Stimulated activated CD8-positive, alpha-beta memory T cell treated with anti-CD3 and anti-CD28 coated beads, Interleukin-2, amount 100 ng/mL, for 48 hours (primary cell): ENCODE measurements at regions not wholly inside any gene's neighbourhood (a gene's known extent, or its start where the extent isn't known, plus 50 kb on each side); places are given as distances from the start of the nearest gene placed in this dataset.

Experiments
- DNase-seq, 2 donors: peaks; one replicate each; pipeline ENCODE4 v3.0.0-alpha.2; 2020; ENCODE audit warnings: low read depth in 2 of 2

GRCh38 chr5:57626703-57627102 lies 144.1 kb upstream of the ACTBL2 start:
- no peak for DNase-seq

DNA sequence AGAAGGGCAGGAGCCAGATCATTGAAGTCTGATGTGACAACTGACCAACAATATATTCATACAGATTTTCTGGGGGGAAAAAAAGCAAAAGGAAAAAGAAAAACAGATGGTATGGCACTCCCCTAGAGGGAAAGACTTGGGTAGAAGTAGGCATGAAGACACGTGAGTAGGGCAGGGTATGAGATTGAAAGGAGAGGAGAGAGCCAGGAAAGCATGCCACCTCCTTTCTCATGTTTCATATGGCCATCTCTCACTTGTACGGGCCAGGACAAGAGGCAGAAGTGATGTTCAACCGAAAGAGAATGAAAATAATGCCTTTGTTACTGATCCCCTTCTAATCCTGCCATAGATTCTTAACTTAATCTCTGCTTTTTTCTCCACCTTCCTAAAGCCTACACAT lies 139.0 kb upstream of the ACTBL2 start:
- DNase-seq = no peak

- DNase-seq = no peak
These were observed 136.3 kb upstream of the ACTBL2 start for GRCh38 chr5:57618767-57619381.

- DNase-seq = no peak
These were observed 131.1 kb upstream of the ACTBL2 start for GRCh38 chr5:57613741-57614140.

- DNase-seq = no peak
These were observed 128.6 kb upstream of the ACTBL2 start for GRCh38 chr5:57611177-57611576.

GRCh38 chr5:57608542-57608941 lies 125.9 kb upstream of the ACTBL2 start:
- no peak for DNase-seq

DNA sequence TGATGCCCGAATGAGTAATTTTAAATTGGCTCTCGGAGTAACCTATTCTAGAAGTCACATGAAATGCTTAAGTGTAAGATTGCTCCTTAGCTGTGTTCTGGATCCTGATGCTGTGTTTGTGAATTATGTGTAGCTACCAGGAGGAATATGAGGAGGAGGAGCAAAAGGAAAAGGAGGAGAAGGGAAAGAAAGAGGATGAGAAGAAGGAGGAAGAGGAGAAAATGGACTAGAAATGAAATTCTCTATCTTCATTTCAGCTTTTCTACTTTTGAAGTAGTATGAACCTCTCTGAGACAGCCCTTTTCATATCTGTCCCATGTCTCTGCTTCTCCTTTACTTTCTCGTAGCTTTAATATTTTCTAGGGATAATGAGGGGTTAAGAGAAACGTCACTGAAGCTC lies 119.4 kb upstream of the ACTBL2 start:
- DNase-seq = no peak

GRCh38 chr5:57600321-57600720 lies 117.7 kb upstream of the ACTBL2 start:
- DNase-seq = no peak

DNA sequence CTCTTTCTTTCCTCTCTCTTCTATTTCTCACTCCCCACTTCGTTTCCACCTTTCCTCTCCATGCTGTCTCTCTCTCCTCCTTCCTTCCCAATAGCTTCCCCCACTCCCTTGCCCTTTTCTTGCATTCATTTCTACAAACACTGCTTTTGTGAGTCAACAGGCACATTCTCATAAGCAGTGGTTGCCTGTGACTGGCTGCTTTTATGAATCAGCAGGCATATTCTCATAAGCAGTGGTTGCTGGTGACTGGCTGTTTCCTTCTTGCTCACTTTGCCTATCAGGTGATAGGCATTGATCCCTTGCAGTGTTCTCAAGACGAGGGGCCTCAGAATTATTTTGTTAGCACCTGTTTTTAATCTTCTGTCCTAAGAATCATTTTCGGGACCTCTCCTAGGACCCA lies 116.1 kb upstream of the ACTBL2 start:
- no peak for DNase-seq

GRCh38 chr5:57598097-57598496 lies 115.5 kb upstream of the ACTBL2 start:
- no peak for DNase-seq

GRCh38 chr5:57595523-57595991 lies 112.9 kb upstream of the ACTBL2 start:
- no peak for DNase-seq

DNA sequence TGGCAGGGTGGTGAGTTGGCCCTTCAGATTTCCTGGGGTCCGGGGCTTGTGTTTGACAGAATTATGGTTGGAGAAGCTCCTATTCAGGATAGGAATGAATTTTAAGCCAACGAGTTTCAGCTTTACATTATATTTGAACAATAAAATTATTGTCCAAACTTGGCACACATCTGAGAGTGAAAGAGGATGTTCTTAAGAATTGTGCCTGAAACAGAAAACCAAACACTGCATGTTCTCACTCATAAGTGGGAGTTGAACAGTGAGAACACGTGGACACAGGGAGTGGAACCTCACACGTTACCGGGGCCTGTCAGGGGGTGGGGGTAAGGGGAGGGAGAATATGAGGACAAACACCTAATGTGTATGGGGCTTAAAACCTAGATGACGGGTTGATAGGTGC lies 111.8 kb upstream of the ACTBL2 start:
- DNase-seq = no peak

- DNase-seq = no peak
These were observed 109.6 kb upstream of the ACTBL2 start for GRCh38 chr5:57592236-57592635.

- no peak for DNase-seq
These were observed 104.0 kb upstream of the ACTBL2 start for GRCh38 chr5:57586649-57587048.

- no peak for DNase-seq
These were observed 100.0 kb upstream of the ACTBL2 start for GRCh38 chr5:57582578-57583070.

DNA sequence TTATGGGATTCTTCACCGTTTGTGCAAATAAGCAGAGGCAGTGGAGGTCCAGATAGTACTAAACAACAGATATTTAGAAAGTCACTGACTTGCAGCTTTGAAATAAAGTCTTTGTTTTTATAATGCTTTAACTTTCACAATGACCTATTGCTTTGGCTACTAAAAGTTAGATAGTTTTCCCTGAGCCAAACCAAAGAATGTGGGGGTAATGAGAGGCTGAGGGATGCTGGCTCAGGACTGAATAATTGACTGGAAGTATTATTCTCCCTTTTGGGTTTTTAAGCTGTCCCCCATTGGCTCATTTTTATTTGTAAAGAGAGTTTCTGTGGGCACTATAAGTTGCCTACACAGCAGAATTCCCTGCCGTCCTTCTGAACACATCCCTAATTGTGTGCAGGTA lies 99.2 kb upstream of the ACTBL2 start:
- DNase-seq = no peak

GRCh38 chr5:57581222-57581621 lies 98.6 kb upstream of the ACTBL2 start:
- DNase-seq = no peak

DNA sequence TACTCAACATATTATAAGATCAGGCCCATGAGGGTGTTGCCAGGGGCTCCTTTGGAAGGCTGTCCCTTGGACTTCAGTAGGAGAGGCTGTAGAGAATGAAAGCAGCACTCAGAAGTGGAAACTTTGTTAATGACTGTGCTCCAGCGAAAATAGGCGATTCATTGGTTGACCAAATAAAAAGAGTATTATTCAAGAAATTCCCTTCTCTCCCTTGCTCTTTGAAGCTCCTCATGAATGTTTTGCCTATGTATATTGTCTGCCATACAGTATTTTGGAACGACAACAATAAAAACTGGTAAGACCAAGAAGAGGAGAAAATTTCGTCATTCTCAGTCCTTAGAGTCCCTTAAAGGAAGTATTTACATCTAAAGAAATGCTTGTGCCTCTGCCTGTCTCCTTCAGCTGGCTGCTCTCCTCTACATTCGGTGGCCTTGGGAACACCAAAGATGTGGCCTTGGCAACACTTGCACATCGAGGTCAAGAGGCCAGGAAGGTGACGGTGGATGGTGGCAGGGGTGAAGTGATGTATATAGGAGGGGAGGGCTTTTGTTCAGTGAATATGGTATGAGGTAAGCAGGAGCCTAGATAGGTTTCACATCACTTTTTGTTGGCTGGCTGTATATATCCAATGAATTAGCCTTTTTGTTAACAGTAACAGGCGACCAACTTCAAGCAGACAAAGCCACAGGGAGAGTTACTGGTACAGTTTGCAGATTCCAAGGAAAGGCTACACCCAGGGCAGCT lies 95.0 kb upstream of the ACTBL2 start:
- DNase-seq = no peak

DNA sequence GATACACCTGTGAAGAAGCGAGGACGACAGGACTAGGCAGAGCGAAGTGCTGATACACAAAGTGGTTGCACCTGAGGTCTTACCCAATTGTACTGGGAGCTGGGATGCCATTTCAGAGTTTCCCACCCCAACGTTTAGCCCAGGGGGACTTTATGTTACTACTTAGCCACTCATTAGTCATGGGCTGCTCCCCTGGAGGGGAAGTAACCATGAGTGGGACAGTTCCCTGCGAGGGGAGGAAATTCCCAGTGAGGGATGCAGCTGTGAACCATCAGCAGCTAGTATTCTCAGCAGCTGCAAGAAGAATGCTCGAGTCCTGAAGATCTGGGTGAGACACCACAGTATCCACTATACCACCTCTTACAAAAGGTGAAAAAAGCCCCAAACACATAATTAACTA lies 93.7 kb upstream of the ACTBL2 start:
- DNase-seq = no peak

- DNase-seq = no peak
These were observed 93.2 kb upstream of the ACTBL2 start for GRCh38 chr5:57575839-57576238.

GRCh38 chr5:57572461-57572860 lies 89.8 kb upstream of the ACTBL2 start:
- no peak for DNase-seq

- no peak for DNase-seq
These were observed 87.0 kb upstream of the ACTBL2 start for GRCh38 chr5:57569601-57570000.

- DNase-seq = no peak
These were observed 85.5 kb upstream of the ACTBL2 start for GRCh38 chr5:57568136-57568535.
